GM12878 (cell line): ENCODE measurements at regions not wholly inside any gene's neighbourhood (a gene's known extent, or its start where the extent isn't known, plus 50 kb on each side); places are given as distances from the start of the nearest gene placed in this dataset.

Source experiments
- ATAC-seq: fragments of 200-7000 bp; cut with Tn5 transposase; 3 replicates; pipeline ENCODE4 v1.9.1; 2020; ENCODE audit warnings: mild to moderate bottlenecking, moderate library complexity
- BruUV-seq: library from RNA; stranded (reverse); fragments of 400-500 nt; replicated peaks from 2 replicates; lab custom pipeline; 2021; lab: Mats Ljungman, UMichigan
- CTCF ChIA-PET: fragments of 300-600 bp; sonication (Branson Sonifier 250); formaldehyde crosslinking; extraction: SDS; loops from one replicate; lab custom pipeline; 2021; ENCODE audit warnings: inconsistent platforms; lab: Yijun Ruan, JAX
- POLR2A ChIA-PET: fragments of 350-600 bp; formaldehyde crosslinking; extraction: SDS; loops from one replicate; lab custom pipeline; 2021; ENCODE audit warnings: inconsistent platforms; lab: Charles Lee
- RAD21 ChIA-PET: fragments of 300-600 bp; sonication (Branson Sonifier 250); formaldehyde crosslinking; loops from one replicate; lab custom pipeline; 2023; ENCODE audit warnings: antibody characterized with exemption; ENCODE audit not compliant: unreplicated experiment; lab: Charles Lee
- SMC1A ChIA-PET: fragments of 300-600 bp; sonication (Branson Sonifier 250); formaldehyde crosslinking; loops from one replicate; lab custom pipeline; 2023; ENCODE audit not compliant: unreplicated experiment, uncharacterized antibody; lab: Charles Lee
- DNase-seq: peaks from one replicate; pipeline ENCODE4 v3.0.0-alpha.2; 2011; ENCODE audit warnings: low read depth, low spot score
- FAIRE-seq: peaks from 3 replicates; lab custom pipeline; 2011; peaks lifted over from hg19 to GRCh38; lab: Jason Lieb, UNC
- H2AFZ ChIP-seq: 2 replicates; pipeline ENCODE4 v1.6.0; 2011; ENCODE audit warnings: low read depth, low read length, control low read depth; ENCODE audit not compliant: control insufficient read depth
- H3K27ac ChIP-seq: 2 replicates; pipeline ENCODE4 v1.5.1; 2011; ENCODE audit warnings: control low read depth; ENCODE audit not compliant: control insufficient read depth, insufficient read depth
- H3K27me3 ChIP-seq, 2 experiments: replicated peaks in 1 of 2; 2 replicates each; pipeline versions ENCODE4 v1.6.0 to v1.6.1; 2011; ENCODE audit warnings: low read length in 1 of 2; ENCODE audit not compliant: control insufficient read depth in 2 of 2, insufficient read depth in 2 of 2
- H3K36me3 ChIP-seq, 2 experiments: 2 replicates each; pipeline ENCODE4 v1.5.1; 2011; ENCODE audit warnings: low read length in 1 of 2; ENCODE audit not compliant: control insufficient read depth in 2 of 2, insufficient read depth in 2 of 2
- H3K4me1 ChIP-seq: 2 replicates; pipeline ENCODE4 v1.6.1; 2011; ENCODE audit warnings: mild to moderate bottlenecking, low read length, moderate library complexity, mixed read lengths; ENCODE audit not compliant: control insufficient read depth, insufficient read depth
- H3K4me2 ChIP-seq: 2 replicates; pipeline ENCODE4 v1.6.0; 2011; ENCODE audit warnings: control low read depth; ENCODE audit not compliant: control insufficient read depth, insufficient read depth
- H3K4me3 ChIP-seq: fragments of 200-600 bp; sonication (generic); 2 replicates; pipeline ENCODE4 v1.5.1; 2016
- H3K79me2 ChIP-seq: 2 replicates; pipeline ENCODE4 v1.6.0; 2011; ENCODE audit warnings: low read length; ENCODE audit not compliant: control insufficient read depth, insufficient read depth
- H3K9ac ChIP-seq: 2 replicates; pipeline ENCODE4 v1.8.0; 2011; ENCODE audit warnings: low read length, control low read depth, mixed read lengths; ENCODE audit not compliant: control insufficient read depth, insufficient read depth
- H3K9me3 ChIP-seq: replicated peaks from 3 replicates; pipeline ENCODE4 v1.5.1; 2011; ENCODE audit warnings: mild to moderate bottlenecking, low read length; ENCODE audit not compliant: control insufficient read depth, insufficient read depth
- H4K20me1 ChIP-seq: 2 replicates; pipeline ENCODE4 v1.6.0; 2011; ENCODE audit not compliant: control insufficient read depth, insufficient read depth
- ATF2 ChIP-seq: IDR thresholded peaks from 2 replicates; pipeline ENCODE4 v1.6.1; 2012; ENCODE audit warnings: low read length, inconsistent platforms
- IKZF2 ChIP-seq, 2 experiments: fragments of 450-650 bp; IDR thresholded peaks; 2 replicates each; pipeline ENCODE4 v1.6.1; 2017; ENCODE audit warnings: mild to moderate bottlenecking in 2 of 2, moderate library complexity in 2 of 2
- IRF5 ChIP-seq: fragments of 450-650 bp; IDR thresholded peaks from 2 replicates; pipeline ENCODE4 v1.6.1; 2017; ENCODE audit warnings: borderline replicate concordance
- NKRF ChIP-seq: fragments of 450-650 bp; conservative IDR thresholded peaks from 2 replicates; pipeline ENCODE4 v1.6.1; 2017; ENCODE audit warnings: mild to moderate bottlenecking, moderate library complexity
- RUNX3 ChIP-seq: IDR thresholded peaks from 2 replicates; pipeline ENCODE4 v1.6.1; 2012; ENCODE audit warnings: low read length, inconsistent platforms
- SMAD5 ChIP-seq: IDR thresholded peaks from 2 replicates; pipeline ENCODE4 v1.6.1; 2016; ENCODE audit warnings: antibody characterized with exemption, low read depth
- SMC3 ChIP-seq: IDR thresholded peaks from 2 replicates; pipeline ENCODE4 v1.6.1; 2011; ENCODE audit warnings: low read length, improper control_type of control experiment, borderline replicate concordance
- TCF12 ChIP-seq: IDR thresholded peaks from 2 replicates; pipeline ENCODE4 v1.6.1; 2011; ENCODE audit warnings: low read depth, mild to moderate bottlenecking, low read length
- TCF7 ChIP-seq: IDR thresholded peaks from 2 replicates; pipeline ENCODE4 v1.6.1; 2014; ENCODE audit warnings: antibody characterized with exemption, borderline replicate concordance
- WGBS: methylation state at CpG from one replicate; pipeline ENCODE4 v1.1.6; 2016; ENCODE audit warnings: low lambda C conversion rate; ENCODE audit not compliant: insufficient replicate concordance, insufficient coverage; ENCODE audit errors: missing lambda C conversion rate; 5-methylcytosine and 5-hydroxymethylcytosine counted together
- in situ Hi-C: fragments of 300-500 bp; cut with MboI; formaldehyde crosslinking; loops from 9 replicates; pipeline ENCODE4 v1.14.3; 2018; ENCODE audit warnings: mixed read lengths
- intact Hi-C: fragments of 100-400 bp; cut with micrococcal nuclease; formaldehyde crosslinking; loops from one replicate; pipeline ENCODE4 v1.14.2; 2022; ENCODE audit not compliant: unreplicated experiment

GRCh38 chr13:46476174-46476573 lies 76.8 kb upstream of the LRCH1 start (continued):
- no peak for TF ChIP-seq RUNX3
- TF ChIP-seq NKRF, result no peak
- TF ChIP-seq IKZF2 (IDR thresholded peaks at IDR 0.05), result no peak

- 58% methylated on average over 6 of the region's 6 CpGs for WGBS
- FAIRE-seq, result no peak
- Histone ChIP-seq H3K9ac (no peak overlapping the region), H2AFZ (no peak overlapping the region), H3K4me1 (no peaks in the 10 kb centered on the region), H3K4me2 (no peak overlapping the region), H3K79me2 (no peaks in the 10 kb centered on the region), H4K20me1 (no peaks in the 10 kb centered on the region), H3K27ac (no peak overlapping the region), H3K4me3 (no peak overlapping the region), H3K36me3 (no peaks in the 10 kb centered on the region), H3K9me3 (no peaks in the 10 kb centered on the region), H3K27me3 (no peaks in the 10 kb centered on the region)
- no TSS peak for BruUV-seq
- intact Hi-C loops (no loop called here), in situ Hi-C loops (no loop called here)
- CTCF ChIA-PET, result interaction anchor here (1.0 kb wide), 1 partner anchor 19 kb away, joined by 3 read pairs; no protein-coding TSS in a partner anchor
- RAD21 ChIA-PET, result no interaction called here
- SMC1A ChIA-PET, result no interaction called here
- TF ChIP-seq ATF2 (no peak), SMAD5 (no peak), TCF7 (no peak), TCF12 (no peak), SMC3 (no peak), IRF5 (no peak)
- POLR2A ChIA-PET, result no interaction called here
- no peak for ATAC-seq
- no peak for DNase-seq
Observed at GRCh38 chr13:46475541-46475991, 77.4 kb upstream of the LRCH1 start.
